ENCODE measurements at regions not wholly inside any gene's neighbourhood (a gene's known extent, or its start where the extent isn't known, plus 50 kb on each side); places are given as distances from the start of the nearest gene placed in this dataset.
"Not testable (repeated sequence)": the region's sequence is repeated elsewhere in the genome, so short reads cannot be mapped to it uniquely, and the experiment has no call there.

- no peak for DNase-seq
Observed at GRCh38 chr13:44697058-44697457, 120.9 kb upstream of the TSC22D1 start.

- DNase-seq = no peak
Observed at GRCh38 chr13:44695520-44695919, 119.4 kb upstream of the TSC22D1 start.

GRCh38 chr13:44694842-44695241, 118.7 kb upstream of the TSC22D1 start:
- no peak for DNase-seq

- DNase-seq = no peak
Observed at GRCh38 chr13:44694291-44694690, 118.2 kb upstream of the TSC22D1 start.

- no peak for DNase-seq
Observed at GRCh38 chr13:44693156-44693764, 117.1 kb upstream of the TSC22D1 start.

GRCh38 chr13:44692173-44692713, 116.1 kb upstream of the TSC22D1 start:
- DNase-seq = no peak

- DNase-seq = no peak
Observed at GRCh38 chr13:44690376-44690775, 114.2 kb upstream of the TSC22D1 start.

- DNase-seq = no peak
Observed at GRCh38 chr13:44688652-44689051, 112.5 kb upstream of the TSC22D1 start.

GRCh38 chr13:44686531-44686934, 110.4 kb upstream of the TSC22D1 start:
- no peak for DNase-seq

- no peak for DNase-seq
Observed at GRCh38 chr13:44685641-44686040, 109.5 kb upstream of the TSC22D1 start.

- DNase-seq = not testable (repeated sequence)
Observed at GRCh38 chr13:44682416-44682815, 106.3 kb upstream of the TSC22D1 start.

- DNase-seq = no peak
Observed at GRCh38 chr13:44680746-44681355, 104.7 kb upstream of the TSC22D1 start.

- no peak for DNase-seq
Observed at GRCh38 chr13:44679597-44679996, 103.5 kb upstream of the TSC22D1 start.

- no peak for DNase-seq
Observed at GRCh38 chr13:44678197-44678596, 102.1 kb upstream of the TSC22D1 start.

GRCh38 chr13:44676534-44676933, 100.4 kb upstream of the TSC22D1 start:
- DNase-seq = no peak

- no peak for DNase-seq
Observed at GRCh38 chr13:44669534-44669933, 93.4 kb upstream of the TSC22D1 start.

- no peak for DNase-seq
Observed at GRCh38 chr13:44668688-44669087, 92.6 kb upstream of the TSC22D1 start.

GRCh38 chr13:44667943-44668342, 91.8 kb upstream of the TSC22D1 start:
- no peak for DNase-seq

- DNase-seq = not testable (repeated sequence)
Observed at GRCh38 chr13:44666538-44666937, 90.4 kb upstream of the TSC22D1 start.

GRCh38 chr13:44664308-44664707, 88.2 kb upstream of the TSC22D1 start:
- DNase-seq = no peak

- no peak for DNase-seq
Observed at GRCh38 chr13:44662515-44662914, 86.4 kb upstream of the TSC22D1 start.

GRCh38 chr13:44661936-44662335, 85.8 kb upstream of the TSC22D1 start:
- no peak for DNase-seq

- DNase-seq = no peak
Observed at GRCh38 chr13:44660050-44660449, 83.9 kb upstream of the TSC22D1 start.

- DNase-seq = no peak
Observed at GRCh38 chr13:44652962-44653660, 77.0 kb upstream of the TSC22D1 start.

Measured in NCI-H446 treated with DMSO at 0.1 percent for 48 hours (cell line).